ENCODE measurements at regions not wholly inside any gene's neighbourhood (a gene's known extent, or its start where the extent isn't known, plus 50 kb on each side); places are given as distances from the start of the nearest gene placed in this dataset.

GRCh38 chr11:45388472-45388871 is 102.3 kb upstream of the SYT13 start:
- TF ChIP-seq, protein P1, sequence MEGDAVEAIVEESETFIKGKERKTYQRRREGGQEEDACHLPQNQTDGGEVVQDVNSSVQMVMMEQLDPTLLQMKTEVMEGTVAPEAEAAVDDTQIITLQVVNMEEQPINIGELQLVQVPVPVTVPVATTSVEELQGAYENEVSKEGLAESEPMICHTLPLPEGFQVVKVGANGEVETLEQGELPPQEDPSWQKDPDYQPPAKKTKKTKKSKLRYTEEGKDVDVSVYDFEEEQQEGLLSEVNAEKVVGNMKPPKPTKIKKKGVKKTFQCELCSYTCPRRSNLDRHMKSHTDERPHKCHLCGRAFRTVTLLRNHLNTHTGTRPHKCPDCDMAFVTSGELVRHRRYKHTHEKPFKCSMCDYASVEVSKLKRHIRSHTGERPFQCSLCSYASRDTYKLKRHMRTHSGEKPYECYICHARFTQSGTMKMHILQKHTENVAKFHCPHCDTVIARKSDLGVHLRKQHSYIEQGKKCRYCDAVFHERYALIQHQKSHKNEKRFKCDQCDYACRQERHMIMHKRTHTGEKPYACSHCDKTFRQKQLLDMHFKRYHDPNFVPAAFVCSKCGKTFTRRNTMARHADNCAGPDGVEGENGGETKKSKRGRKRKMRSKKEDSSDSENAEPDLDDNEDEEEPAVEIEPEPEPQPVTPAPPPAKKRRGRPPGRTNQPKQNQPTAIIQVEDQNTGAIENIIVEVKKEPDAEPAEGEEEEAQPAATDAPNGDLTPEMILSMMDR (IDR thresholded peaks at IDR 0.05) = no peak
- TF ChIP-seq POLR2A (IDR thresholded peaks at IDR 0.05) (no peak), EP300 (IDR thresholded peaks at IDR 0.05) (no peak)
